ENCODE measurements at regions not wholly inside any gene's neighbourhood (a gene's known extent, or its start where the extent isn't known, plus 50 kb on each side); places are given as distances from the start of the nearest gene placed in this dataset.
A peak's percentile ranks its signal among the peaks of the same experiment; 100 is the strongest.

GRCh38 chr3:197372047-197372661, 73.7 kb upstream of the DLG1 start:
- H3K27ac ChIP-seq (ENCODE audit: low read length), result no peak overlapping the region
- H3K4me3 ChIP-seq (ENCODE audit: low read depth in 2 of 2, low read length in 2 of 2), result no peak overlapping the region
- BruUV-seq (replicated peaks), result no TSS peak
- intact Hi-C loops (cut with micrococcal nuclease; ENCODE audit: unreplicated experiment), result no loop called here
- CTCF ChIA-PET, result no interaction called here
- no peaks in the 10 kb centered on the region for H3K9me3 ChIP-seq (ENCODE audit: control insufficient read depth, insufficient read depth, low read depth, low read length)
- H3K36me3 ChIP-seq (ENCODE audit: control insufficient read depth, insufficient read depth, low read length), result no peaks in the 10 kb centered on the region
- TF ChIP-seq SIN3A (IDR thresholded peaks at IDR 0.05; ENCODE audit: borderline replicate concordance, insufficient read depth, low read depth, low read length) (no peak), POLR2AphosphoS5 (IDR thresholded peaks at IDR 0.05; ENCODE audit: low read depth, low read length) (no peak), TCF7L2 (IDR thresholded peaks at IDR 0.05; ENCODE audit: low read depth, low read length) (no peak), REST (IDR thresholded peaks at IDR 0.05; ENCODE audit: insufficient read depth in 1 of 2, low read depth in 2 of 2, low read length in 1 of 2) (no peak)
- TF ChIP-seq, protein P1, sequence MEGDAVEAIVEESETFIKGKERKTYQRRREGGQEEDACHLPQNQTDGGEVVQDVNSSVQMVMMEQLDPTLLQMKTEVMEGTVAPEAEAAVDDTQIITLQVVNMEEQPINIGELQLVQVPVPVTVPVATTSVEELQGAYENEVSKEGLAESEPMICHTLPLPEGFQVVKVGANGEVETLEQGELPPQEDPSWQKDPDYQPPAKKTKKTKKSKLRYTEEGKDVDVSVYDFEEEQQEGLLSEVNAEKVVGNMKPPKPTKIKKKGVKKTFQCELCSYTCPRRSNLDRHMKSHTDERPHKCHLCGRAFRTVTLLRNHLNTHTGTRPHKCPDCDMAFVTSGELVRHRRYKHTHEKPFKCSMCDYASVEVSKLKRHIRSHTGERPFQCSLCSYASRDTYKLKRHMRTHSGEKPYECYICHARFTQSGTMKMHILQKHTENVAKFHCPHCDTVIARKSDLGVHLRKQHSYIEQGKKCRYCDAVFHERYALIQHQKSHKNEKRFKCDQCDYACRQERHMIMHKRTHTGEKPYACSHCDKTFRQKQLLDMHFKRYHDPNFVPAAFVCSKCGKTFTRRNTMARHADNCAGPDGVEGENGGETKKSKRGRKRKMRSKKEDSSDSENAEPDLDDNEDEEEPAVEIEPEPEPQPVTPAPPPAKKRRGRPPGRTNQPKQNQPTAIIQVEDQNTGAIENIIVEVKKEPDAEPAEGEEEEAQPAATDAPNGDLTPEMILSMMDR (IDR thresholded peaks at IDR 0.05), result no peak
- in situ Hi-C loops (cut with HindIII; ENCODE audit: low pct_unique_long_range_greater_than_20kb, low sequenced_read_pairs), result no loop called here
- peaks cover 12% of the 10 kb centered on the region for H3K27me3 ChIP-seq (ENCODE audit: control insufficient read depth, insufficient read depth, low read length)
- POLR2A ChIA-PET, result no interaction called here
- ATAC-seq (no peak), DNase-seq (ENCODE audit: low read depth, low spot score) (peak; percentile 38)
- H3K4me1 ChIP-seq (ENCODE audit: control insufficient read depth, insufficient read depth, low read length), result no peaks in the 10 kb centered on the region

DNA sequence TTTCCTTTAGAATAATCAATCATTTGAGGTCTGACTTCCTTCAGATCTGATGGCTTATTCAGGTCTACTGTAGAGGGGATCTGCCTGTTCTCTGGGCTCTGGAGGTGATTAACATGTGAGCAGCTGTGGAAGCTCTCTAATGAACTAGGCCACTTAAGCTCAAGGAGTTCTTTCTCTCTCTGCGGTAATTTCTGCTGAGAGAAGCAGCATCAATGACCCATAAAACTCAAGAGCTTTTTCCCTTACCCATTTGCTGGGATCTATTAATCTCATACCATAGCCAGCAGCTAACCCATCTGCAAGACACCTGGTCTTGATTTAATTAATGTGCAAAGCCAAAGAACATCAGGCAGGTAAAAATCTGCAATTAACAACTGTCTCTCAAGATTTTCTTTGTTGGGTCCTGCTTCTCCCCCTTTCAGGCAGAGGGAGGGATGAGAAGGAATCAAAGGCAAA, 73.2 kb upstream of the DLG1 start:
- in situ Hi-C loops (cut with HindIII; ENCODE audit: low pct_unique_long_range_greater_than_20kb, low sequenced_read_pairs), result no loop called here
- DNase-seq (ENCODE audit: low read depth, low spot score) (no peak), ATAC-seq (no peak)
- ChIA-PET POLR2A (no interaction called here), CTCF (no interaction called here)
- no peak overlapping the region for H3K27ac ChIP-seq (ENCODE audit: low read length)
- H3K9me3 ChIP-seq (ENCODE audit: control insufficient read depth, insufficient read depth, low read depth, low read length), result no peaks in the 10 kb centered on the region
- H3K4me3 ChIP-seq (ENCODE audit: low read depth in 2 of 2, low read length in 2 of 2), result no peak overlapping the region
- intact Hi-C loops (cut with micrococcal nuclease; ENCODE audit: unreplicated experiment), result no loop called here
- no peaks in the 10 kb centered on the region for H3K36me3 ChIP-seq (ENCODE audit: control insufficient read depth, insufficient read depth, low read length)
- no peak for TF ChIP-seq SIN3A (IDR thresholded peaks at IDR 0.05; ENCODE audit: borderline replicate concordance, insufficient read depth, low read depth, low read length)
- peaks cover 12% of the 10 kb centered on the region for H3K27me3 ChIP-seq (ENCODE audit: control insufficient read depth, insufficient read depth, low read length)
- H3K4me1 ChIP-seq (ENCODE audit: control insufficient read depth, insufficient read depth, low read length), result no peaks in the 10 kb centered on the region
- BruUV-seq (replicated peaks), result no TSS peak

DNA sequence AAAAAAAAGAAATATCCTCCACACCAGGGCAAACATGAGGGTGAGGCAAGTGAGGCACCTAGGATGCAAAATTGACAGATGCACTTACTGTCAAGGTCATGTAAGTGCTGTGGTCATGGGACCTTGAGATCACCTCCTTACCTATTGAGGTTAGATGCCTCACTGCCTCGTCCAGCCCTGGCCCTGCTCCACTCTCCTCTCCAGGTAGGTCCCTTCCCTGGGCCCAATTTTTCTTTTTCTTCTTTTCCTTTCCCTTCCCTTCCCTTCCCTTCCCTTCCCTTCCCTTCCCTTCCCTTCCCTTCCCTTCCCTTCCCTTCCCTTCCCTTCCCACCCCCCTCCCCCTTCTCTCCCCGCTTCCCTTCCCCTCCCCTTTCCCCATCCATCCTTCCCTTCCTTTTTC, 71.1 kb upstream of the DLG1 start:
- no peak overlapping the region for H3K27ac ChIP-seq (ENCODE audit: low read length)
- in situ Hi-C loops (cut with HindIII; ENCODE audit: low pct_unique_long_range_greater_than_20kb, low sequenced_read_pairs) (no loop called here), intact Hi-C loops (cut with micrococcal nuclease; ENCODE audit: unreplicated experiment) (no loop called here)
- H3K4me1 ChIP-seq (ENCODE audit: control insufficient read depth, insufficient read depth, low read length), result no peaks in the 10 kb centered on the region
- H3K36me3 ChIP-seq (ENCODE audit: control insufficient read depth, insufficient read depth, low read length), result no peaks in the 10 kb centered on the region
- H3K4me3 ChIP-seq (ENCODE audit: low read depth in 2 of 2, low read length in 2 of 2), result no peak overlapping the region
- ChIA-PET POLR2A (no interaction called here), CTCF (no interaction called here)
- no TSS peak for BruUV-seq (replicated peaks)
- no peak for ATAC-seq
- peaks cover 12% of the 10 kb centered on the region for H3K27me3 ChIP-seq (ENCODE audit: control insufficient read depth, insufficient read depth, low read length)
- DNase-seq (ENCODE audit: low read depth, low spot score), result no peak
- TF ChIP-seq SIN3A (IDR thresholded peaks at IDR 0.05; ENCODE audit: borderline replicate concordance, insufficient read depth, low read depth, low read length) (no peak), REST (IDR thresholded peaks at IDR 0.05; ENCODE audit: insufficient read depth in 1 of 2, low read depth in 2 of 2, low read length in 1 of 2) (no peak), TCF7L2 (IDR thresholded peaks at IDR 0.05; ENCODE audit: low read depth, low read length) (no peak), POLR2AphosphoS5 (IDR thresholded peaks at IDR 0.05; ENCODE audit: low read depth, low read length) (no peak)
- TF ChIP-seq, protein P1 (IDR thresholded peaks at IDR 0.05), result no peak
- H3K9me3 ChIP-seq (ENCODE audit: control insufficient read depth, insufficient read depth, low read depth, low read length), result no peaks in the 10 kb centered on the region

Measured in Panc1 (cell line).